ENCODE measurements at regions not wholly inside any gene's neighbourhood (a gene's known extent, or its start where the extent isn't known, plus 50 kb on each side); places are given as distances from the start of the nearest gene placed in this dataset.
"Not testable (repeated sequence)": the region's sequence is repeated elsewhere in the genome, so short reads cannot be mapped to it uniquely, and the experiment has no call there.

DNA sequence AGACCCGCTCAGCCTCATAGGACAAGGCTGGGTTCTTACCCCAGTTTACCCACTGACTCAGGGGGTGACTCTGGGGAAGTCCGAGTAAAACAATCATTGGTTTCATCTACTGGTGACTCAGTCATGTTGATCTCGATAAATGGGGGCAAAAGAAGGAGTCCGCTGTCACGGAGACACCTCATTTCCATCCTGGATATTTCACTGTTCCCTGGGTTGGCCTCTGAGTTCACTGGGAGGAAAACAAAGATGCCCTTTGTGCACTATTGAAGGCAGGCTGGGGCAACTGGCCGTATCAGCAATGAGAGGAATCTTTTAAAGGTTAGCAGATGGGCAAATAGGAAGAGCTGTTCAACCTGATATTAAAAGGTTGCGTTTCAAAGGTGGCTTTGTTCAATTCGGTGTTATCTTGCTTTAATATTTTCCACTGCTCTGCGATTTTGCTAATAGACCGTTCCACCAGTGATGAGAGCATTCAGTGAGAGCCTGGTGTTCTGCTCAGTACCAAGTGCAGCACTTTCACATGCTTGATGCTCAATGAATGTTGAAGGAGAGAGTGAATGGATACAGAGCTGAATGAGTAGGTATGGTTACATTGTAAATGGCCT is 110.2 kb upstream of the EGFLAM start:
- DNase-seq, result no peak

DNA sequence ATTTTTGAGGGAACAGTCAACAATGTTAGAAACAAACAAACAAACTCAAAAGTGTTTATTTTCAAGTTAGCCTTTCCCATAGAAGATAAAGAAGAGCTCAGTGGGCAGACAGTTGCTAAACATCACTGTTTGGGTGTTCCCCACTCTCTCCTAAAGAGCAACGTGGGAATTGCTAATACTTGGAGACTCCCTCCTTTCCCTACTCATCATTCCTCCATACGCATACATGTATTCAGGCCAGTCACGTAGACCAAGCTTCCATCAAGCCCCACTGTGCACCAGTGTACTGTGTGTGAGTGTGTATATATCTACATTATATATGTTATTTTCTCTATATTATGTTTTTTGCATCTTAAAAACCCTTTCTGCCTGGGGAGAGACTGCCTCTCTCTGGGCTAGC is 115.0 kb upstream of the EGFLAM start:
- no peak for DNase-seq

DNA sequence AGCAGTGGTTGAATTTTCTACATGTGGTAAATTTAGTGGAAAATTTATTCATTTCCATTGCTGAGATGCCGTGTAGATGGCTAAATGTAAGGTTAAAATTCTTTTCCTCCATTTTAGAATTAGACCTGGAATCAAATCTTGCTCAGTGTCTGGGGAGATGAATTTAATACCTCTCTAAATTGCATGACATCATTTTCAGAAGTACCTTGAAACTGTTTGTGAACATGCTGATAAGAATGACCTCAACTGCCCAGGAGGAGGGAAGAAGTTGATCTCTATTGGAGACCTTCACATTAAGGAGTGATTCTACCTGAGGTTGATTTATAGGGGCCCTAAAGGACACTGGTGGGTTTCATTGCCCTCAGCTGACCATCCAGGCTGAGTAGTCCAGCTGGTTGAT is 116.7 kb upstream of the EGFLAM start:
- no peak for DNase-seq

GRCh38 chr5:38138574-38138973 is 119.8 kb upstream of the EGFLAM start:
- DNase-seq, result no peak

GRCh38 chr5:38135486-38136039 is 122.8 kb upstream of the EGFLAM start:
- no peak for DNase-seq

GRCh38 chr5:38134810-38135209 is 123.5 kb upstream of the EGFLAM start:
- no peak for DNase-seq

GRCh38 chr5:38134294-38134693 is 124.1 kb upstream of the EGFLAM start:
- not testable (repeated sequence) for DNase-seq

- no peak for DNase-seq
Observed at GRCh38 chr5:38131686-38132085, 126.7 kb upstream of the EGFLAM start.

DNA sequence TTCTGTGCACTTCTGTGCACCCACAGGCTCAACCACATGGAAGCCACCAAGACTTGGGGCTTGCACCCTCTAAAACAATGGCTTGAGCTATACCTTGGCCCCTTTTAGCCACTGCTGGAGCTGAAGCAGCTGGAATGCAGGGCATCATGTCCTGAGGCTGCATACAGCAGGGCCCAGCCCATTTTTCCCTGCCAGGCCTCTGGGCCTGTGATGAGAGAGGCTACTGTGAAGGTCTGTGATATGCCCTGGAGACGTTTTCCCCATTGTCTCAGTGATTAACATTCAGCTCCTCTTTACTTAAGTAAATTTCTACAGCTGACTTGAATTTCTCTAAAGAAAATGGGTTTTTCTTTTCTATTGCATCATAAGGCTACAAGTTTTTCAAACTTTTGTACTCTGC is 134.0 kb upstream of the EGFLAM start:
- DNase-seq, result no peak

DNA sequence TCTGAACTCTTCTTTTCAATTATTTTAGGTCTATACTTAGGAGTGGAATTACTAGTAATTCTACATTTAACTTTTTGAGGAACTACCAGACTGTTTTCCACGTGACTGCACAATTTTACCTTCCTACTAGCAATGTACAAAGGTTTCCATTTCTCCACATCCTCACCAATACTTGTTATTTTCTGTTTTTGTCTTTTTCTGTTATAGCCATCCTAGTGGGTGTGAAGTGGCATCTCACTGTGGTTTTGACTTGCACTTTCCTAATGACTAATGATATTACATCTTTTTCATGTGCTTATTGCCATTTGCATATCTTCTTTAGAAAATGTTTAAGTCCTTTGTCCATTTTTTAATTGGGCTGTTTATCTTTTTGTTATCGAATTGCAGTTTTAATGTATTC is 136.9 kb upstream of the EGFLAM start:
- DNase-seq, result peak; percentile 31

- no peak for DNase-seq
Observed at GRCh38 chr5:38119836-38120235, 138.5 kb upstream of the EGFLAM start.

DNA sequence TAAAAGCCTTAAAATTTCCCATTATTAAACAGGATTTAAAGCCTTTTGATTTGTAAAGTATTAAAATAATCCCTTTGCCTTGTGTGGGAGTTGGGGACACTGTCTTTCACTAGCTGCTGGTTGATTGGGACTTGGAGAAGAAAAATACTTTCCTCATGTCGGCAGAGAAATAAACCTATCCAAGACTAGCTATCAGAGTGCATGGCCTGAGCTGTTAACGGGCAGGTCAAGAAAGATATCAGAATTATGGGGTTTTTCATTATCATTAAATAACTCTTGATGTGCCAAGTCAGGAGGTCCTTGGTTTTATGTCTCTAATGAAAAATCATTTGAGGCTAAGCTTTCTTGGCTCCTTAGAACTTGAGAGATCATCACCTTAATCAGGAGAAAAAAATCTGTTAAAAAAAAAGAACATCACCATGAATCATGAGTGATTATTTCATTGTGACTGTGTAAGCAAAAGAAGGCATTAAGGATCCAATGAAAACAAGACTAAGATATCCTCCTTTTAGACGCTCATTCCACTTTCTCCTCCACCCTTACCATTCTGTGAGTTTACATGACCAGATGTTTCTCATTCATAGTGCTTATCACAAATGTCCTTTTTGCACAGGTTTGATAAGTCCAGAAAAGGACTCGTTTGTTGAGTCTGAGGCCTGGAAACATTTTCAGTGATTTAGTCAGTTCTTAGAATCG is 140.4 kb upstream of the EGFLAM start:
- no peak for DNase-seq

GRCh38 chr5:38115318-38115827 is 143.0 kb upstream of the EGFLAM start:
- no peak for DNase-seq

GRCh38 chr5:38113880-38114279 is 144.5 kb upstream of the EGFLAM start:
- DNase-seq, result no peak

- no peak for DNase-seq
Observed at GRCh38 chr5:38113456-38113855, 144.9 kb upstream of the EGFLAM start.

DNA sequence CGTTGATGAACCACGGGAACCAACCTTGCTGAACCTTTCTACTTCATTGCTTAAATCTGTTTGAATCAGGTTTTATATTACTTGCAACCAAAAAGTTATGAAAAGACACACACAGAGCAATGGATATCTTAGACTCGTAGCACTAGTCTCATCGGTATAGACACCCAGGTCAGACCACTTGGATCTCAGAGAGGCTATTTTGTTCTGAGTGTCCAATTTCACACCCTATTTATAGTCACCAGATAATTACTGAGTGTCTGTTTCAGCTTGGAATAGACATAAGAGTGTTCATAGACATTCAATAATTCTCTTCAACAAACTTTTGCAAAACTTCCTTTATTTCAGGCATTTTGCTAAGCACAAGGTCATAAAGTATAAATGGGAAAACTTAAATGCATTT is 145.4 kb upstream of the EGFLAM start:
- no peak for DNase-seq

DNA sequence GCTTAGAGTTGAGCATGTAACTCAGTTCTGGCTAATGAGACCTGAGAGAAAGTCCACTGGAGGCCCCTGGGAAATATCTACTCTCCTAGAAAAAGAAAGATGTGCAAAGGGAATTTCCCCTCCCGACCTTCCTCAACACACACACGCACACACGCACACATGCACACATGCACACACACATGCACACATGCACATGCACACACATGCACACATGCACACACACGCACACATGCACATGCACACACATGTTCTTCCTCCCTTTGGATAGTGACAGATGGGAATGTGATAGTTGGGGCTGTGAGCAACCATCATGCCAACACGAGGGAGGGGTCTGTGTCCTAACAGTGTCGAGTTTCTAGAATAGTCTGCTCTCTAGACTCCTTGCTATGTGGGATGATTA is 148.2 kb upstream of the EGFLAM start:
- DNase-seq, result no peak

- DNase-seq, result no peak
Observed at GRCh38 chr5:38107096-38107495, 151.3 kb upstream of the EGFLAM start.

- no peak for DNase-seq
Observed at GRCh38 chr5:38105801-38106200, 152.6 kb upstream of the EGFLAM start.

DNA sequence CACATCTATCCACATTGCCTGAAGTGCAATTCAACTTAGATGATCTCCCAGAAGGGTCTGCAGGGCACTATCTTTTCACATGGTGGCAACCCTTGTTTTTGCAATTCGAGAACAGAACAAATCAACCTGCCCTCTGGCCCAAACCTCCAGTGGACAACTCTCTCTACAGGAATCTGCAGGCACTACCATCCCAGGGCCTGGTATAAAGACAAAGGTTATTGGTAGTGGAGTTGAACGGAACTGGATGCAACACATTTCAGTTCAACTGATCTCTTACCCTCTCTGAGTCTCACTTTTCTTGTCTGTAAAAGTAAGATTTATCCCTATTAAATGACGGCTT is 153.2 kb upstream of the EGFLAM start:
- no peak for DNase-seq

DNA sequence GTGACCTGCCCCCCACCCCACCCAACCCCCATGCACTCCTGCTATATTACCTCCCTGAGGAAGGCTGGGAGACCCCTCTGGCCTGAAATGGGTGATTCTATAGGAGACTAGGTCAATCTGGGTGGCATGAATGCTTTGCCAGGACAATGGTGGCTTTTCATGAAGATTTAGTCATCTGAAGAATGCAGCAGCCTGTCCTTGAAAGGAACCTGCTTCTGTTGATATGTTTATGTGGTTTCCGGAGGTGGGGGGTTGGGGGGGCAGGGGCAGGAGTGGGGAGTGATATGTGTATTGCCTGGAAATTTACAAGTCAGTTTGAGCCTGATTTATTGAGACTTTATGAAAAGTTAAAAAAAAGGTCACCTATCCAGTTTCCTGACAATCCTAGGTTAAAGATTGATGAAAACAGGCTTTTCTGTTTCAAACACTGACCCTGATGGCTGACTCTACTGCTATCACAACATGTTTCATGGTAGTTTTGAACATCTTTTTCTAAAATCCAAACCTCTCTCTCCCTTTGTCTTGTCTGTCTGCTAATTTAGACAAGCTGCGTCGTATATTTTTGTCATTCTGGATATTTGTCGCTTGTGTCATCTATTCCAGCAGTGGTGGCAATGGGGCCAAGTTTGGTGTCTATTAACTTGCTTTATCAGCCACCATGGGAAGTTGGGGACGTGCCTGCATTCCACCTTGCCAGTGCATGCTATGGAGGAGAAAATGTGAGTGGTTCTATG is 153.7 kb upstream of the EGFLAM start:
- no peak for DNase-seq

GRCh38 chr5:38101897-38102296 is 156.5 kb upstream of the EGFLAM start:
- DNase-seq, result no peak

DNA sequence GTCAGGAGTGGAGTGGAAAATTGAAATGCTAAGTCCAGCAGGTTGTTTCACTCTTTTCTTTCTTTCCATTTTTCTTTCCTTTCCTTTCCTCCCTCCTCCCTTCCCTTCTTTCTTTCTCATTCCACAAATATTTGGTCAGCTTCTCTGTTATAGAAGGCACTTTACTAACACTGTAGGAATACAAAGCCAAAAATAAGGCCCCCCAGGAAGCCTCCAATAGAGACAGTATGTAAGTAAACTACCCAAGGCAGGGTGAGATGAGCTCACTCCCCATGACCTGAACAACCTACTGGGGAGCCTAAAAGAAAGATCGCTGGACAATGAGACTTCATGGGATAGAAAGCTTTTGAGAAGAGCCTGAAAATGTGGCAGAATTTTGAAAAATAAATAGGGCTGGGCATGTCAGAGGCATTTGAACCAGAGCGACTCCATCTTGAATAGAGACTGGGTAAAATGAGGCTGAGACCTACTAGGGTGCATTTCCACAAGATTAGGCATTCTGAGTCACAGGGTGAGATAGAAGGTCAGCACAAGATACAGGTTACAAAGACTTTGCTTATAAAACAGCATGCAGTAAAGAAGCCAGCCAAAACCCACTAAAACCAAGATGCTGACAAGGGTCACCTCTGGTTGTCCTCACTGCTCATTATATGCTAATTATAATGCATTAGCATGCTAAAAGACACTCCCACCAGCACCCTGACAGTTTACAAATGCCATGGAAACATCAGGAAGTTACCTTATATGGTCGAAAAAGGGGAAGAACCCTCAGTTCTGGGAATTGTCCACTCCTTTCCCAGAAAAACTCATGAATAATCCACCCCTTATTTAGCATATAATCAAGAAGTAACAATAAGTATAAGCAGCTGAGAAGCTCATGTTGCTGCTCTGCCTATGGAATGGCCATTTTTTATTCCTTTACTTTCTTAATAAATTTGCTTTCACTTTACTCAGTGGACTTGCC is 158.9 kb upstream of the EGFLAM start:
- DNase-seq, result no peak

Measured in activated CD4-positive, alpha-beta T cell treated with anti-CD3 and anti-CD28 coated beads, Interleukin-2, amount 50 U/mL, for 16 hours (primary cell).